HG03097 (cell line): ENCODE measurements at regions not wholly inside any gene's neighbourhood (a gene's known extent, or its start where the extent isn't known, plus 50 kb on each side); places are given as distances from the start of the nearest gene placed in this dataset.

ENCODE experiments used
- ATAC-seq: cut with Tn5 transposase; IDR thresholded peaks from one replicate; pipeline ENCODE4 v1.9.1; 2021; ENCODE audit not compliant: unreplicated experiment, low FRiP score

DNA sequence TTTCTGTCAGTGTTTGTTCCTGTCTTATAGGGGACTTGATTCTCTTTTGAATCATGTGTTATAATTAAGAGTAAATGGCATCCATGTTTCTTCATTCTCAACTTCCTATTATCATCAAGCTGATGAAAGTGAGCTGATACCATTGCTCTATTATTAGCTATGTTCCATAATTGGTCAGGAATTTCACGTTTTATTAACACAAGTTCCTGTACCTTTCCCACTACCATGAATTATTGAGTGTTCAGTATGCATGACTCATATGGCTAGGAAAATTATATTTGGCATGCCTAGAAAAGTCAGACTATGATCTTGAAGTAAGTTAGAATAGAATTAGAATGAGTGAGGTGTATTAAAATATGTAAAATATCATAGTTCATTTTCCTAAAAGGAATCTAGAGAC is 278.9 kb upstream of the LRRC3B start:
- no peak for ATAC-seq

DNA sequence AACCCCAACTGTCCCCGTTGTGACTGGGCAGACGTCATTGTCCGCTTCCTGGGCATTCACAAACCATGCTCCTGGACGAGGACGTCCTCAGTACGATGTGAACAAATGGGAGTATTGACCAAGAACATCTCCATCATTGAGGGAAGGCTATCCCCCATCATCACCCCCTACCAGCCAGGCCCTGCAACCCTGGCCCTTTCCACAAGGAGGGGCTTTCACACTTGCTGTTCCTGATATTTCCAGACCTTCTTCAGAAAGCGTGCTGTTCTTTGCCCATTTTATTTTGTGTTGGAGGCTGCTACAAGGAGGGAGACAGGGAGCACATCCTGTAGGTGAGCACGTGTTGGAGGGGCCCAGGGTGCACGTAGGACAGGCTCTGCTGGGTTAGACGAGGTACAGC is 277.0 kb upstream of the LRRC3B start:
- ATAC-seq: no peak

DNA sequence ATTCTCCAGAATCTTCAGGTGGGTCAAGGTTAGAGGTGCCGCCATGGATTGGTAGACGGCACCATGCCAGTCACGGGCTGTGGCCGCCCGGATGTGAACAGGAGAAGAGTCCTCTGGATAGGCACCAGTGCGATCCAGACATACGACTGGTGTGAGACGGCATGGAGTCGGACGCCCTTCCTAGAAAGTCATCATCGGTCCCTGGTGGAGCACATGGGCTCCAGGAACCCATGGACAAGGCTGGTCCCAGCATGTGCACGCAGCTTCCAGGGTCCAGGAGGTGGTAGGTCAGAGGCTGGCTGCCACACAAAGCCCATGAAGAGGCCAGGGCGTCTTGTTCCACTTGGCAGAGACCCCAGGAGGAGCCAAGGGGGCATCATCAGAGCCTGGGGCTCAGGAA is 276.1 kb upstream of the LRRC3B start:
- no peak for ATAC-seq

DNA sequence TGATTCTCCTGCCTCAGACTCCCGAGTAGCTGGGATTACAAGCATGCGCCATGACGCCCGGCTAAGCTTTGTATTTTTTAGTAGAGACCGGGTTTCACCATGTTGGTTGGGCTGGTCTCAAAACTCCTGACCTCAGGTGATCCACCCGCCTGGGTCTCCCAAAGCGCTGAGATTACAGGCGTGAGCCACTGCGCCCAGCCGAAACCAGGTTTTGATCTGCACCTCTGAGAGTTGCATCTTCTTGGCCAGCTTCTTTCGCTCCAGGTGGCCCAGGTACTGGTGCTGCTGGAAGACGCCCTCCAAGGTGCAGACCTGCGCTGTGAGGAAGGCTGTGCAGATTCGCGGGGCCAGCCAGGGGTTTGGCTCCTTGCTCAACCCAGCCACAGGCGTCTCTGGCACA is 275.4 kb upstream of the LRRC3B start:
- ATAC-seq: no peak

DNA sequence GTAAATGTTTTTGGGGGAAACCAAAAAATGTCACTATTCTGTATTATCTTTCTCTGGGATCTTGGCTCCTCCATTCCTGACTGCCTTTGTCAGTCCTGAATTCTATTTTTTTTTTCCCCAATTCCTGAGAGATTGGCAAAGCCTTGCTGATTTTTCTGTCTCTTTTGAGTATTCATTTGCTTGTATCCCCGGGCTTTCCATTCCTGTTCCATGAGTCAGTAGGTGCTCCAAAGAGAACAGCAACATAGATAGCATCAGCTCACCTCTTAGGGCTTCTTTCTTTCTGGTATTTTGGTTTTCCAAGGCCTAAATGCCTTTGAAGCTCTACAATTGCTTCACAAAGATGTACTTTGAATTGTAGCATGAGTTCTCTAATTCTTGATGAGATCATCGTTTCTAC is 271.7 kb upstream of the LRRC3B start:
- ATAC-seq: no peak

DNA sequence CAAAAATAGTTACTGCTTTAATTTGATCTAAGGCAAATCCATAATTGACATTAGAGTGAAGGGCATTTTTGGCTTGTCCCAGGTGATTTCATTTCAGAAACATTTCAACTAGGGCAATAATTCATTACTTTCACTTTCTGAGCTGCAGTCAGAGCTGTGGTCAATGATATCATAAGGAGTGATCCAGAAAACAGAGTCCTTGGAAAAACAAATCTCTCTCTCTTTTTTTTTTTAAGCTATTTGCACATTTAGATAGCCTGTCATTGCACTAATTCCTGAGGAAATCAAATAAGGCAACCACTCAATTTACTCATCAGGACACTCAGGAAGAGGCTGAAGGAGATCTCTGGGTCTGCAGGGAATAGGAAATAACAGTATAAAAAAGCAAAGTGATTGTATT is 269.5 kb upstream of the LRRC3B start:
- no peak for ATAC-seq

DNA sequence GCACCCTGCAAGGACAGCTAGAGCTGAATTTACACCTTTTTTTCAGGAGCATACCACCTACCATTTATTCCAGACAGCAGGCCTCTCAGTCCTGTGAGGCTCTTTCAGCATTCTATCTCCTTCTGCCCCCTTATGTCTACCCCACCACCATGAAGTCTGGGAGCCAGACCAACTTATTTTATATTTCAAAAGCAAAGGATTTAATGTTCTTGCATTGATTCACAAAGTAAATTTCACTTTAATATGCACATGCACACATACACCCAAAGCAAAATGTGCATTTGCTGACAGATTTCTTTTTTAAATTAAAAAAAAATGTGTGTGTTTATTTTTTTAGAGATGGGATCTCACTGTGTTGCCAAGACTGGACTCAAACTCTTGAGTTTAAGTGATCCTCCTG is 264.2 kb upstream of the LRRC3B start:
- ATAC-seq: no peak

DNA sequence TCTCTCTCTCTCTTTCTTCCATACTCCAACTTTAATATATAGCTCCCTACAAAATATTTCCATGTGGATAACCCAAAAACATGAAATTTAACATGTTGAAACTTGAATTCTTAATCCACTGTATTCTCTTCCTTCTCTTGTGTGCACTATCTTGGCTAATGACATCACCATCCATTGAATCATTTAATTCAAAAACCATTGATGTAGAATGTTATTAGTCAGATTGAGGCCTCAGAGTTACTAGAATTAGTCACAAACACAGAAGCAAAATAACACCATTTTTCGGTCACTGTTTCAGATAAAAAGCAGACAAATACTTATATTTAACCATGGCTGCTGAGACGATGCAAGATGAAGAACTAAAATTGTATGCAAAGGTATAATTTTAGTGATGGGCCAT is 256.9 kb upstream of the LRRC3B start:
- no peak for ATAC-seq

DNA sequence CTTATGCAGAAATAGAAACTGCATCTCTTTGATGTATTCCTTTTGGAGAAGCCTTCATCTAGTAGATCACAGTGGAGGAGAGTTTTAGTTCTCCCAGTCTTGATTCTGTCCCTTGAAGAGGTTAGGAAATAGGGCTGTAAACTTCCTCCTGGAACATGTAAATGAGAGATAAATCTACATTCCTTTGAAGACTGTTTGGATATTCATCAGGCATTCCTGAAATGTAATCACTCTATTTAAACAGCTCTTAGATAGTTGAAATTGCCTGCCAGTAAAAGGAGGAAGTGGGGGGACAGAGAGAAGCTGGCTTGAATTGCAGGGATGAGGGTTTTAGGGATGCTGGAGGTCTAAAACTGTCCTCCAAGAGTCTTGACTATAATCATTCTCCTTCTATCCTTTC is 254.3 kb upstream of the LRRC3B start:
- ATAC-seq: no peak

DNA sequence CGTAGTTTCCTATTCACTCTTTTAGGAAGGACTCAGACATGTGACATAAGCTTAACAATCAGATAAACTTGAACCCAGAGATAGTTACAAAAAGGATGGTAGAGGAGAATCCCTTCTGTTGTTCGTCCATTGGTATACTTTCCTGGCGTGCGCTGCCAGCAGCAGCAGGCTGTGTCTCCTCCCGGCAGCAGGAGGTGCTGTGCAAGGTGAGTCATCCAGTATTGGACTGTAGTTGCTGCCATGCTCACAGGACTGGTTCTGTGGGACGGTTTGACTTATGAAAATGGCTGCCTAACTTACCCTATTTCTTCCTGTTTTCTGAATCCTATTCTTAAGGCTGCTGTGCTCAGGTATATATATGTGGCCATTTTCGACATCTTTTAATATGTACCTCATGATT is 253.4 kb upstream of the LRRC3B start:
- ATAC-seq: no peak

DNA sequence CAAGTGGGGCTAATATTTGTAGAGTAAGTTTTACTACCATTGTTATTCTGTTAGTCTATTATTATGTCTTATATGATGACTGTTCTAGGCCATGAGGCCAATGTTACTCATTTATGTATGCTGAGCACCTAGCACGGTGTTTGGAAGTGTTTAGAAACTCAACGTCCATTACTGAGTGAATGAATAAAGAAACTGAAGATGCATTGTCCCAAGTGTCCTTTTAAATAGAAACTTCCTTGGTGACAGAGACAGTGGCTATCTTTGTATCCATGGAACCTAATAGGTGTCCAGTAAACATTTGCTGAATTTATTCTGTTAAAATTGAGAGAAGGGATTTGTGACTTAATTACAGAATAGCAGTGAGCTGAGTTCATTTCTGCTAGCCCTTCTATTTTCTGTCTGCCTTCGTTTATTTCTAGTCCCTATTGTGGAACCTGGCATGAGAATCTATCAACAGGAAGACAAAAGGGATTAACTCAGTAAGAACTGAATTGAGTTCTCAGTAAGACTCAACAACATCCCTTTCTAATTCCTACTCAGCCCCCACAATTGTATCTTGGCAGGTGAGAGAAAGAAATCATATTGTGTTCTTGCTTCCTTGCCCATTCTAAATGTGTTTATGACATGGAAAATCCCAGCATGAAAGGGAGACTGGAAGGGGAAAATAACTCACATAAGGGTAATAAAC is 246.6 kb upstream of the LRRC3B start:
- ATAC-seq: no peak

DNA sequence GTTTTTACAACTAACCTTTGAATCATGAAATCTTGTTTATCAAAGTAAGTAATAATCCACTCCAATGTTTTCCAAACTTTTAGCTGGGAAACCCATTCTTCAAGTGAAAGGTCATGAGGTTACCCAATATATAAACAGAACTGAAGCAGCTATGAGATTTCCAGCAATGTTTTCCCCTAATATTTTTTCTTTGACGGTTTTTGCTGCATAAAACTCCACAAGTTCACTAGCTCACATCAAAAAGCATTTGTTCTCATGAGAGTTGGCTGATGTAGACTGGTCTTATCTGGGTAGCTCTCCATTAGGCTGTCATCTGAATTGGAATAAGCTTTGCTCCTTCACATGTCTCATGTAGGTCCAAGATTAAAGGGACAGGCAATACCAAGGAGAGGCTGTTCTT is 241.2 kb upstream of the LRRC3B start:
- ATAC-seq: no peak

DNA sequence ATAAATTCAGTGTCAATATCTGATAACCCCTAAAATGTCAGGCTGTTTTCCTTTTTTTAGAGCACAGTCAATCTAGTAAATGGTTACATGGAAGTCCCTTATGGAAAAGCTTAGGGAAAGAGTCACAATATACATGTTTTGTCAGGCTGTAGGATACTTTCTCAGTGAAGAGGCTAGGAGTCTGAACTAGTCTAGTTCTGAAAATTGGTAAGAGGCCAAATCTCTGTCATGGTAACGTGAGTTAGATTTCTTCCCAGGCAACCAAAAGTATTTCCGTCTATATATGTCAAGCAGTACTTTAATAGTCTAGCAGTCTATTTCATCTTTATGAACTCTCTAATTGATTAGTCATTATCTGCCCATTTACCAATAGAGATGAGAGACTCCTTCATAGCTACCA is 215.9 kb upstream of the LRRC3B start:
- ATAC-seq: no peak

DNA sequence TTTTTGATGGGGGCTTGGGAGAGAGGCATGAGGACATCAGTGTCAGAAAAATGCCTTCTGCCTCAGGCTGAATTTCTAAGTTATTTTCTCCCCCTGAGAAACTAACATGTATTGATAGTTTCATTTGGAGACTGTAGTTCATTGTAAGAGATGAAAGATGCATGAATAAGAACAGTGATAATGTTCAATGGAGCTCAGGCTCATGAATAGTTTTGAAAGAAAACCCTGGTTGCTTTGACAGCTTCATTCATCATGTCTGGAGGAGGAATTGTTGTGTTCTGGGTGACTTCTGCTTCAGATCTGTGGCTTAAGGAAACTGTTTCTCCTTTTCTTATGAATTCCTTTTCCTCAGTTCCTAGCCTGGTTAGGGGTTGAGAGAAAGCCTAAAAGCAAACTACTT is 204.0 kb upstream of the LRRC3B start:
- ATAC-seq: no peak

DNA sequence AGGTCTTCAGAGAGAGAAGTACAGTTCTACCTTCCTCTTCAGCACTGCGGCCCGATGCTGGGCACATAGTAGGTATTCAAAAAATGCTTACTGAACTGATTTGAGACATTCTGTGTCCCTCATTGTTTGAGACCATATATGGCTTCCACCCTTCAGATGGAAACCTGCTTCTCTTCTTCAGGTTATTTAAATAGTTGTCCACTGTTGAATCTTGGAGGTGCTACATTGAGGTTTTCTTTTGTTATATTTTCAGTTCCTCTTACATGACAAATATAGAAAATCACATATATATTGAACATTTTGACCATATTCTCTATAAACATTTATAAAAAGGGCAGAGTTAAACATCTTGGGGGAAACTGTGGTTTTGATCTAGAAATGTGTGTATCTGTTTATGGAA is 200.2 kb upstream of the LRRC3B start:
- ATAC-seq: no peak

DNA sequence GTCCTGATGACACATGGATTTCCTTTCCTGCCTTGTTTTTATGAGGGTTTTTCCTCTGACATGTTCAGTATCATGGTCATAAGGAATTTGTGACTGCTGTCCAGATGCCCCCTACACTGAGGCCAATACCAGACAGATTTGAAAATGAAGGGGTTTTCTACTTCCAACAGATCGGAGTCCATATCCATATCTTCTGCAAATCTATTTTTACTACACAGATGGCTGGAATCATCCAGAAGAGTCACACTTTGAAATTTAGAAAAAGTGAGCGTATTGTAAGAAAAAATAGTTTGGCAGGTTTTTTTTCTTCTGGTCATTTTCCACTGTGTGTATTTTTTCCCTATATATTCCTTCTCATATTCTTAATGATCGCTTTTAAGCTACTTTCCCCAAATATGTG is 197.5 kb upstream of the LRRC3B start:
- ATAC-seq: no peak

DNA sequence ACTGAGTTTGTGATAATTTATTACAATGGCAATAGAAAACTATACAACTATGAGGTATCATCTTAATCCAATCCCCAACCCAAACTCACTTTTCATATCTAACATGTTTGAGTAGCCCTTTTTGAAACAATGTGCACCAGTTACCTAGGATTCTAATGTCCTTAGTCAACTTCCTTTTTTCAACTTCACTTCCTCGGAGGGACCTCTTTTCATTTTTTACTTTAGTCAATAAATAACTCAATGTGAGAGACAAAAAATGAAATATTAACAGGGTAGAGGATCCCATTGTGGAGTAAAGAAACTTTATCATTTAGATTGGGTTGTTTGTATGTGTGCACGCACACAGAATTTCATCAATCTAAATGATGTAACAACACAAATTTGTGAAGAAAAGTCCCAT is 193.6 kb upstream of the LRRC3B start:
- ATAC-seq: no peak

DNA sequence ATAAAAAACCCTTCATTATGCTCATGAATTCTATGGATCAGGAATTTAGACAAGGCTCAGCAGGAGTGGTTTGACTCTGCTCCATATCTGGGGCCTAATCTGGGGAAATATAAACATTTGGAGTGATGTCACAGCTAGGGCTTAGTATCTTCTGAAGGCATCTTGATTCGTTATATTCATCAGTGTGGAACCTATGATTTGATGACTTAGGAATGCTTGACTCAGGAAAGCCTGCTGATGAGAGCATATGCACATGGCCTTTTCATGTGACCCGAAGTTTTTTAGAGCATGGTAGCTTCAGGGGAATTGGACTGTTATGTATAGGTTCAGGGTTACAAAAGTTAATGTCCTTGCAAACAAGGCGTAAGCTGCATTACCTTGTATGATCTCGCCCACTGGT is 184.9 kb upstream of the LRRC3B start:
- ATAC-seq: no peak

DNA sequence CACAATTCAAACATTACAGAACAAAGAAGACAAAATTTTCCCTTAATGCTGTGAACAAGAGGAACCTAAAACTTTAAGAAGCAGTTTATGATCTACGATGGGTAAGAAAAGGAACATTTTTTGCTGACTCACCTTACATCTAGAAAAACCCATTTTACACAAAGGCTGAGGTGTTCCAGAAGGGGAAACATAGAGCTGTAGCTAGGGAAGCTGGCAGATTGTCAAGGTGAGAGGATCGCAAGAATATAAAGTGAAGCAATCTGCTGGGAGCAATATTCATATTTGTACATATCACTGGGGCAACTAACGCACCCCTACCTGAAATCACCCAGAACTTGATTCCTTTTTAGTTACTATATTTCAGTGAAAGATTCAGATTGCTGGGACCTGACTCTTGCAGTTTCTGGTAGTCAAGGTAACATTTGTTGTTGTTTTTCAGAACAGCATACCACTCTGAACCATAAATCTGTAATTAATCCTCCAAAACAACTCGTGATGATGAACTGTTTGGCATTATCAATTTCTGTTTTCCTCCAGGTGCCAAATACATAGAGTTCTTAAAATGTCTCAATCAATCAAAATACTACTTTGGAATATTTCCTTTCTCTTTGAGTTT is 184.1 kb upstream of the LRRC3B start:
- ATAC-seq: no peak

DNA sequence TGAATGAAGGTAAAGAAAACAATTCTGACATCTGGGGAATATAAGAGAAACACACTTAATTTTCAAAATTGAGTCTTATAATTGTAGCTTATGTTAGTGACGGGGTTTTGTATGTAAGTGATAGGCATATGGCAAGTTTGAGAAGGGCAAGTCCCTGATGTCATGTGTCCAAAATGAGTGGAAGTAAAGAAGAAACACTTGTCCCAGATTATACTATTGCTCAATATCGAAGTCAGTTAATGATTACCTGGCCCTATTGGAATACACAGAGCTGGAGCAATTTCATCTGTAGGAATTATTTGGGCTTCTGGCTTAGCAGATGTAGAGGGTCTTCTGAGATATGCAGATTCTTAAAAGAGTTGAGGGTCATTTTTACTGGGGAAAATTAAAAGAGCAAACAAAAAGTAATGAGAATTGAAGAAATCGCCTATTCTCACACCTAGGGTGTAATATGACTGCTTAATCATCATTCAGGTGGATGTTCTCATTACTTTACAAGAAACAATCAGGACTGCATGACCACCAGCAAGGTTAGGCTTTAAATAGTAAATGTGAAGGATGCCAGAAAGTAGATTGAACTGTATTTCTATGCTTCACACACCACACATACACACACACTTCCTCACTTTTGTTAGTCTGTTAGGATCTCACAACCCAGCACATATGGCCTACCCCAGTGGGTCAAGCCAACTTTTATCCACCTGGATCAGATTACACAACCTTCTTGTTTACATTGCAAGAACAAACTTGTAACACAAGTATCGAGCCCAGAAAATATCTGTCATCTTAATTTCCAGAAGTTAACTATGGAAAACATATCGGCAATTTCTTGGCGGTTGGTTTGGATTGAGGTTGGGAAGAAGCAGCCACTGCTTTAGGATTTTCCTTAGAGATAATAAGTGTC is 183.3 kb upstream of the LRRC3B start:
- ATAC-seq: no peak

DNA sequence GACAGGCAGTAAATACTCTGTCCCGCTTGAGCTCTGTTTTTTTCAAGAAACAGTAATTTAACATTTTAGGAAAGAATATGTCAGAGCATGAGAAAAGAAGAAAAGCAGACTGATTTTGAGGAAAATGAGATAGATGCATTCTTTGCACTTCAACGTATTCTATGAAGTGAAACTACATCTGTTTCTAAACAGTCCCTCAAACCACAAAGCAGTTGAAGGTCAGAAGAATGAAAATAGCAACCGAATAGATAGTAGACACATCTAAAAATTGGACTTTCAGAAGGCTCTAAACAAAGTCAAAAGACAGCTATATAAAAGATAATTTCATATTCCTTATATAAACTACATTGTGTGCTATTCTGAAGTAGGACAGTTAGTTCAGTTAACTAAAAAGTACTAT is 172.6 kb upstream of the LRRC3B start:
- no peak for ATAC-seq

DNA sequence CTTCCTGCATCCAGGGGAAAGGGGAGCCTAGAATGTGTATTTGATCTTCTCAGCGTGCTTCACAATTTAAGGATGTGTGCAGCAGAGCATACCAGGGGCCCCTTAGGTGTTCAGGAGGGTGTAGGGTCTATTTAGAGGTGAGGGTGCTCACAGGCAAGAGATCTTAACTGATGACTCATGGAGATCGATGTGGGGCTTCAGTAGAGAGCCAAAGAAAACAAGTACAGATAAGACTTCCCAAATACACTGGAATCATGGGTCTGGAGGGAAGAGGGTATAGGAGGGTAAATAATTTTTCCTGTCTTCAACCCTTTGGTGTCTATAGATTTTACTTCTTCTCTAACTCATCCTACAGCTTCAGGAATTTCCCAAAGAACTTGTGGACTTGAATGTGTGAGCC is 170.2 kb upstream of the LRRC3B start:
- no peak for ATAC-seq
